Right lung (tissue), 2 donors: ENCODE measurements at regions not wholly inside any gene's neighbourhood (a gene's known extent, or its start where the extent isn't known, plus 50 kb on each side); places are given as distances from the start of the nearest gene placed in this dataset.
"Not testable (repeated sequence)": the region's sequence is repeated elsewhere in the genome, so short reads cannot be mapped to it uniquely, and the experiment has no call there.

Source experiments
- DNase-seq, 2 donors: peaks; one replicate each; pipeline ENCODE4 v3.0.0-alpha.2; 2013

DNA sequence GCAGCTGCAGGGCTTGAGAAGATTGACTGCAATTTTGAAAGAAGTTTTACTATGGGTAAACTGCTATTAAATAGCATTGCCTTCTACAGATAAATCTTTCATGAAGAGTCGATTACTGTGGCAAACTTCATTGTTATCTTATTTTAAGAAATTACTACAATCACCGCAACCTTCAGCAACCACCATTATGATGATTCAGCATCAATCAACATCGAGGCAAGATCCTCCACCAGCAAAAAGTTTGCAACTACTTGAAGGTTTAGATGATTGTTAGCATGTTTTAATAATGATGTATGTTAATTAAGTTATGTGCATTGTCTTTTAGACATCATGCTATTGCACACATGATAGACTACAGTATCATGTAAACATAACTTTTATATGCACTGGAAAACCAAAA, 1511.0 kb downstream of the FSTL5 start:
- DNase-seq: no peak

- no peak for DNase-seq
These were observed 1488.2 kb downstream of the FSTL5 start for GRCh38 chr4:160675550-160675949.

DNA sequence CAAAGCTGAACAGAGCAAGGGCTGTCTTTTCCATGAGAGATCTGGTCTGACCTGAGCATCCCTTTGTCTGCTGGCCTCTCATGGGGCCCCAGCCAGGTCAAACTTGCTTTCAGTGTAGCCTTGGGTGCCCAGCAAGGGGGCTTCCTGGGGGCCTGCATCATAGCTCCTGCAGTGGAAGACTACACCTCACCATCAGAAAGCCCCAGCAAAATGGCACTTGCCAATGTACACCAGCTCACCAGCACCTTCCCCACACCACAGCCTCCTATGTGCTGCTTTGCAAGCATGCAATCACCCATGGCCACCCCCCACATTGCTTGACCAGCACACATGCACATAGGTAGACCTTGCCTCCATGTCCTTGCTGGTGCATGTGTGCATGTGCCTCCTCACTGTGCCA, 1478.1 kb downstream of the FSTL5 start:
- DNase-seq: no peak

DNA sequence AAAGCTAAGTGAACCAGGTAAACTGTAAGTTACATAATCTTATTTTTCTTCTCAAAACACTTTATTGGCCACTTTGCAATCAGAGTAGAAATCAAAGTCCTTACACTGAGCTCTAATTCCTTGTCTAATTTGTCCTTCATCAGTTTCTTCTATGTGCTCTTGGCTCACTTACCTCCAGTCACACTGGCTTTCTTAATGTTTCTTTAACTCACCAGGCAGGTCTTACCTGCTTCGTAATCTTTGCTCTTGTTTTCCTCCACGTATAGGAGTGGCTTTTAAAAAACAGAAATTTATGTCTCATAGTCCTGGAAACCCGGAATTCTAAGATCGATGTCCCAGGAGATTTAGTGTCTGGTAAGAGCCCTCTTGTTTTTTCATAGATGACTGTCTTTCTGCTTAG, 1462.1 kb downstream of the FSTL5 start:
- no peak for DNase-seq

GRCh38 chr4:160709026-160709425, 1454.8 kb downstream of the FSTL5 start:
- no peak for DNase-seq

DNA sequence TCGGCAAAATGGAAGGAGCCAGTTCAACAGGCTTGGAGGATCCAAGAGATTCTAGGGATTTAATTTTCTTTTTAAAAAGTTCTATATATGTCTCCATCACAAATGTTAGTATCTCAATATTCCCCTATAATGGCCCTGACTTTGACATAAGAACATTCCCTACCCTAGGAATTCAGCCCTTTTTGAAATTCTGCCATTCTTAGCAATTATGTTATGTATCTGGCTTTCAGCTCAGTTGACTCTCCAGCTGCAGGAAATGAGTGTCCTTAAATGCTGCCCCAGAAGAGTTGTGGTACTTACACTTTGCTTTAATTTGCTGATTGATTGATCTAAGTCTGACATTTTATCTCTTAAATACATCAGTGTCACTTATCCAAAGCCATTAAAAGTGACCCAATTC, 1454.3 kb downstream of the FSTL5 start:
- no peak for DNase-seq

DNA sequence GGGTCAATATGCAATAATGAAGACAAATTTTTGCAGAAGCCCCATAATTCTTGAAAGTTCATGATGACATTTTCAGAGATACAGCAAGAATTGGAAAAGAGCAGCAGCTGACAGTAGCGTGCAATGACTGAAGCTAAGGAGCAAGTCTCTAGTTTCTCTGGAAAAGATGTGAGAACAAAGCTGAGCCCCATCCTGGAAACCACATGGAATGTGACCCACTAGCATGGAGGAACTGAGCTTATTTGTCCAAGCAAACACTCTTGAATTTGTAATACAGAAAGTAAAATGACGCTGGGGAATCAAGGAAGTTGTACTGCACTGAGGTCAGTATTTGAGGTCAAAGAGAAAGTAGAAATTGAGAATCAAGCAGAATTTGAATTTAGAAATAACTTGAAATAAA, 1447.2 kb downstream of the FSTL5 start:
- no peak for DNase-seq

DNA sequence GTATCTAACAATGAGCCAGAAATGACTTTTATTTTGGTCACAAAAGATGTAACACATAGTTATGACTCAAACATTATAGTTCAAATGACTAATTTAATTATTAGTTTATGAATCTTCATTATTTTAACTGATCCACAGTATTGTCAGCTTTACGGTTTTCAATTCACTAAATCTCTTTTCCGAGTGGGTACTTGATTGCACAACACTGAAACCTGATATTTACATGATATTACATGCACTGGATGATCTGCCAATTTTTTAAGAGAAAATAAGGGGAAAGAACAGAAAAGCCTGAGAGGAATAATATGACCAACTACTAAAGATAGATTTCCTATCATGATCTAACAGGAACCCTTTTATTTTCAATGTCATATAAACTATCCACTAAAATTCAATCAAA, 1446.0 kb downstream of the FSTL5 start:
- DNase-seq: no peak

DNA sequence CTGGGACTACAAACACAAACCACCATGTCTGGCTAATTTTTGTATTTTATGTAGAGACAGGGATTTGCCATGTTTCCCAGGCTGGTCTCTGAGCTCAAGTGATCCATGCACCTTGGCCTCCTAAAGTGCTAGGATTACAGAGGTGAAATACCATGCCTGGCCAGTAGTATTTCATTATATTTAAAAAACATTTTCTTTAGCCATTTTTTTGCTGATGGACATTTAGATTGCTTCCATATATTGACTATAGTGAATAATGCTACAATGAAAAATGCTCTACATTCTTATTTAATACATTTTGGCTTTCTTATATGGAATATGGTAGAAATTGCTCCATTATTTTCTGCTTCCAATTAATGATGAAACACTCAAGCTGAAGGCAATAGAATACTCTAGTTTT, 1439.7 kb downstream of the FSTL5 start:
- no peak for DNase-seq

GRCh38 chr4:160745126-160745525, 1418.7 kb downstream of the FSTL5 start:
- DNase-seq: no peak

DNA sequence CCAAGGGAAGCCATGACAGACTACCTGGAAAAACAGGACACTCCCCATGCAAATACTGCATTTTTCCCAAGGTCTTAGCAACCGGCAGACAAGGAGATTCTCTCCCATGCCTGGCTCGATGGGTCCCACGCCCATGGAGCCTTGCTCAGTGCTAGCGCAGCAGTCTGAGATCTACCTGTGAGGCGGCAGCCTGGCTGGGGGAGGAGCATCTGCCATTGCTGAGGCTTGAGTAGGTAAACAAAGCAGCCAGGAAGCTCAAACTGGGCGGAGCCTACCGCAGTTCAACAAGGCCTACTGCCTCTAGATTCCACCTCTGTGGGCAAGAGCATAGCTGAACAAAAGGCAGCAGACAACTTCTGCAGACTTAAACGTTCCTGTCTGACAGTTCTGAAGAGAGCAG, 1417.2 kb downstream of the FSTL5 start:
- not testable (repeated sequence) for DNase-seq

- no peak for DNase-seq
These were observed 1391.1 kb downstream of the FSTL5 start for GRCh38 chr4:160772668-160773067.

DNA sequence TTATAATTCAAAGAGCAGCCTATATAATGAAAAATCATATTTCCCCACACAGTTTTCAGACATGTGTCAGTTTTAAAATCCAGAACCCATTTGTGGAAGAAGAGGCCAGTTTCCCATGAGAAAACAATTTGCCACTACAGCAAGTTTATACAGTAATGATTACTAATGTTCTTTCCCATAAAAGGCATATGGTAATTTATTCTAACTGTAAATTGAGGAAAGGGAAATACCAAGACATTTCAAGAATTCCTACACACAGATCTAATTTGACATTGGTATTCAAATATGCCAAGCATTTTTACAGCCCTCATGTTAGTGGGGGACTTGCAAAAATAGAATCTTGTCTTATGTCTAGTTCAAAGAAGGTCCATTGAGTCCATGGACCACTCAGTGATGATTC, 1368.6 kb downstream of the FSTL5 start:
- DNase-seq: no peak

- no peak for DNase-seq
These were observed 1355.6 kb downstream of the FSTL5 start for GRCh38 chr4:160808174-160808573.

DNA sequence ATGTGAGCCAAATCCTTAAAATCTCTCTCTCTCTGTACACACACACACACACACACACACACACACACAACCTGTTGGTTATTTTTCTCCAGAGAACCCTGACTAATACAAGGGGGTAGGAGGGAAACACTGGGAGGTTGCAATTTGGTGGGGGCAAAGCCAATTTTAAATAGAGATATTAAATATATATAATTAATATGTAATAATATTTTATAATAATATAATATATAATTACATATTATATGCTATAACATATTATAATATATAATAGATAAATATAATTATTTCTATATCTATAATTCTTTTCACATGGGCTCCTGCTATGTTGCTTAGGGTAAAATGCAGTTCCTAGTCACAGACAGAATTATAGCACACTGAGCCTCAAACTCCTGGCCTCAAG, 1354.2 kb downstream of the FSTL5 start:
- no peak for DNase-seq

DNA sequence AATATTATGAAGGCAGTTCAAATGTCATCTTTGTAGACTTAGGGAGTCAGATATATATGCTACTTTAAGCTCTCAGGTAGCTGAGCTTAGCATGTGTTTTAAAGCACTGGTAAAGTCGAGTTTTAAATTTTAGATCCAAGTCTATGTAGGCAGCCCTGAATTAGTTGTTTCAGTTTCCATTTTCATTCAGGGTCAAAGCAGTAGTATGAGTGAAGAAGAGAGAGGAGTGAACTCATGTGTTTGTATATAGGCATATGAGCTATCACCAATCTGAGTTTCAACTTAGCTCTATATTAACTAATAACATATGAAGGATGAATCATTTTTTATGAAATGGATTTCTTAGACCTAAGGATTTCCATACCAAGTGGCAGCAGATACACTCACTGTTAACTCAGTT, 1353.4 kb downstream of the FSTL5 start:
- DNase-seq: no peak

- DNase-seq: no peak
These were observed 1352.9 kb downstream of the FSTL5 start for GRCh38 chr4:160810941-160811340.

DNA sequence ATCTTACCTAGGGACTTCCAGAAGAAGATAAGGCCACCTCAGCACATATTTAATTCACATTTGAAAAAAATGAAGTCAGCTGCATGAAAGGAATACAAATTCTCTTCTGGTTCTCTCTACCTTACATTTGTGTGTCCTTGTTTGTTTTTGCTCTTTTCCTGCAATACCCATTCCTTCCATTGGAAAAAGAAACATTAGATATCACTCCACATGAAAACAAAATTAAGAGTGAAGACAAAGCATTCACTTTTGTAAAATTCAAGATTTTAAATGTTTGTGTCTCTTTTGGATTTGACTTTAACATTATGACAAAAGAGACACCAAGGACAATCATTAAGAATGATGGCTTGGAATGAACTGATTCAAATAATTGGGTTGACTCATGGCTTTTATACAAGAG, 1351.8 kb downstream of the FSTL5 start:
- no peak for DNase-seq

DNA sequence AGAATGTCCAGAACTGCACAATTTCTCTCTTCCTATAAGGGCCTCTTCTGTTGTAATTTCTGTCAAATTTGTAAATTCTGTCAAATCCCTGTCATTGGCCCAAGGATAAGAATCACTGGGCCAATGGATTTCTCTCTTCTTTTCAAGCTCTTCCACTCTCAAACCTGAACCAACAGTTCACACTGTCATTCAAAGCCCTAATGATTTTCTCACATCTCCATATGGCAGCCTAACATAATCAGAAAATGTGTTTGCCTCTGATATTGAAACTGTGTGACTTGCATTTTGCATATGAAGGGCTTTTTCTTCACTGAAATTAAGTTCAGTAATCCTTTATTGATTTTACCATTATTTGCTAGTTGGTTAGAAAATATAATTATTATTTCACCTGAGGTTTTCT, 1349.1 kb downstream of the FSTL5 start:
- DNase-seq: no peak

DNA sequence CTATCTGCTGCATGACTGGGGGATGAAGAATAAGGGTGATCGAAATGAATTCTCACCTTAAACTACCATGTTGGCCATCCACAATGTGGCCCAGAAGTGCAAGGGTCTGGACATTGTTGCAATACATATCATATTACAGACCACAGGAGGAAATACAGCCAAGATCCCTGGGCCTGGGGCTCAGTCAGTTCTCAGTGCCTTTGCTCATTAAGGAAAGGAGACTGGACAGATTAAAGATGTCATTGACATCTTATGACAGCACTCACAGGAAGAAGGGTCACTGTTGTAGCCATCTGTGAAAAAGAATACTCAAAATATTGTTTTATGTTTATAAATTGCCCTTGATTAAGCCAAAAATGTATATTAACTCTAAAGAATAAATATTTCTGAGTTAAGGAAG, 1345.2 kb downstream of the FSTL5 start:
- DNase-seq: no peak

DNA sequence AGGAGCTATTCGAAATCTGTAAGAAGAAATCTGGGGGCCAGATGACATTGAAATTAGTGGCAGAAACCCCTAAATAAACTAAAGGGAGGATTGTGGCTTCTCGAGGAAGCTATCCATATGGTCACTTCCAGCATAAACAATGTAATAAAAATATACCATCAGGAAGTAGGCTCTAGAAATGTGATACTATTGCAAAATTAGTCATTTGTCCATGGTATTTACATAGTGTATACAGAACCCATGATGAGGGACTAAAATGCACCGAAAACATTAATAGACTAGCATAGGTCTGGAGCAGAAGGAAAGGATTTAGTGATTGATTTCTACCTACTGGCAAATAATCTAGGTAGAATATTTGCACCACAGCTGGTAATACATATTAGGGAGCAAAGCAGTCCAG, 1344.0 kb downstream of the FSTL5 start:
- no peak for DNase-seq

GRCh38 chr4:160824481-160824880, 1339.3 kb downstream of the FSTL5 start:
- no peak for DNase-seq

- DNase-seq: no peak
These were observed 1338.0 kb downstream of the FSTL5 start for GRCh38 chr4:160825644-160826338.

- no peak for DNase-seq
These were observed 1337.5 kb downstream of the FSTL5 start for GRCh38 chr4:160826339-160826679.
